ENCODE measurements at regions not wholly inside any gene's neighbourhood (a gene's known extent, or its start where the extent isn't known, plus 50 kb on each side); places are given as distances from the start of the nearest gene placed in this dataset.

DNA sequence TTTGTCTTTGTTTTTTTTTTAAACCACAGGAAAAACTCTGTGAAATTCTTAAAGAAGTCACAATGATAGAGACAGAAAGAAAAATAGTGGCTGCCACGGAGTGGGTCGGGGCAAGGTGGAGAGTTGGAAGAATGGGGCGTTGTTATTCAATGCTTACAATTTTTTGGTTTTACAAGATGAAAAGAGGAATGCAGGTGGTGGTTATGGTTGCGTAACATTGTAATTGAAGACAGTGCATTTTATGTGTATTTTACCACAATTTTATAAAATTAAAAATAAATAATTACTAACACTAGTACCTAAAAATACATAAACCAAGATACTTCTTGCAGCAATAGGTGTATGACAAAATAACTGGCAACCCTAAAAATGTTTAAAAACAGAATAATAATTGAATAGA lies 76.9 kb upstream of the VOPP1 start:
- H3K27ac ChIP-seq (replicated peaks), result no peak overlapping the region
- H3K27me3 ChIP-seq (ENCODE audit: insufficient read depth, poor library complexity, severe bottlenecking), result no peaks in the 10 kb centered on the region
- TF ChIP-seq GABPA (IDR thresholded peaks at IDR 0.05; ENCODE audit: low read depth) (no peak), POLR2AphosphoS5 (IDR thresholded peaks at IDR 0.05; ENCODE audit: low read depth) (no peak), SPI1 (IDR thresholded peaks at IDR 0.05; ENCODE audit: borderline replicate concordance, low read depth) (no peak)
- TF ChIP-seq, protein P1, sequence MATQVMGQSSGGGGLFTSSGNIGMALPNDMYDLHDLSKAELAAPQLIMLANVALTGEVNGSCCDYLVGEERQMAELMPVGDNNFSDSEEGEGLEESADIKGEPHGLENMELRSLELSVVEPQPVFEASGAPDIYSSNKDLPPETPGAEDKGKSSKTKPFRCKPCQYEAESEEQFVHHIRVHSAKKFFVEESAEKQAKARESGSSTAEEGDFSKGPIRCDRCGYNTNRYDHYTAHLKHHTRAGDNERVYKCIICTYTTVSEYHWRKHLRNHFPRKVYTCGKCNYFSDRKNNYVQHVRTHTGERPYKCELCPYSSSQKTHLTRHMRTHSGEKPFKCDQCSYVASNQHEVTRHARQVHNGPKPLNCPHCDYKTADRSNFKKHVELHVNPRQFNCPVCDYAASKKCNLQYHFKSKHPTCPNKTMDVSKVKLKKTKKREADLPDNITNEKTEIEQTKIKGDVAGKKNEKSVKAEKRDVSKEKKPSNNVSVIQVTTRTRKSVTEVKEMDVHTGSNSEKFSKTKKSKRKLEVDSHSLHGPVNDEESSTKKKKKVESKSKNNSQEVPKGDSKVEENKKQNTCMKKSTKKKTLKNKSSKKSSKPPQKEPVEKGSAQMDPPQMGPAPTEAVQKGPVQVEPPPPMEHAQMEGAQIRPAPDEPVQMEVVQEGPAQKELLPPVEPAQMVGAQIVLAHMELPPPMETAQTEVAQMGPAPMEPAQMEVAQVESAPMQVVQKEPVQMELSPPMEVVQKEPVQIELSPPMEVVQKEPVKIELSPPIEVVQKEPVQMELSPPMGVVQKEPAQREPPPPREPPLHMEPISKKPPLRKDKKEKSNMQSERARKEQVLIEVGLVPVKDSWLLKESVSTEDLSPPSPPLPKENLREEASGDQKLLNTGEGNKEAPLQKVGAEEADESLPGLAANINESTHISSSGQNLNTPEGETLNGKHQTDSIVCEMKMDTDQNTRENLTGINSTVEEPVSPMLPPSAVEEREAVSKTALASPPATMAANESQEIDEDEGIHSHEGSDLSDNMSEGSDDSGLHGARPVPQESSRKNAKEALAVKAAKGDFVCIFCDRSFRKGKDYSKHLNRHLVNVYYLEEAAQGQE (IDR thresholded peaks at IDR 0.05; ENCODE audit: insufficient replicate concordance, low read depth), result no peak
- TF ChIP-seq, protein P2, sequence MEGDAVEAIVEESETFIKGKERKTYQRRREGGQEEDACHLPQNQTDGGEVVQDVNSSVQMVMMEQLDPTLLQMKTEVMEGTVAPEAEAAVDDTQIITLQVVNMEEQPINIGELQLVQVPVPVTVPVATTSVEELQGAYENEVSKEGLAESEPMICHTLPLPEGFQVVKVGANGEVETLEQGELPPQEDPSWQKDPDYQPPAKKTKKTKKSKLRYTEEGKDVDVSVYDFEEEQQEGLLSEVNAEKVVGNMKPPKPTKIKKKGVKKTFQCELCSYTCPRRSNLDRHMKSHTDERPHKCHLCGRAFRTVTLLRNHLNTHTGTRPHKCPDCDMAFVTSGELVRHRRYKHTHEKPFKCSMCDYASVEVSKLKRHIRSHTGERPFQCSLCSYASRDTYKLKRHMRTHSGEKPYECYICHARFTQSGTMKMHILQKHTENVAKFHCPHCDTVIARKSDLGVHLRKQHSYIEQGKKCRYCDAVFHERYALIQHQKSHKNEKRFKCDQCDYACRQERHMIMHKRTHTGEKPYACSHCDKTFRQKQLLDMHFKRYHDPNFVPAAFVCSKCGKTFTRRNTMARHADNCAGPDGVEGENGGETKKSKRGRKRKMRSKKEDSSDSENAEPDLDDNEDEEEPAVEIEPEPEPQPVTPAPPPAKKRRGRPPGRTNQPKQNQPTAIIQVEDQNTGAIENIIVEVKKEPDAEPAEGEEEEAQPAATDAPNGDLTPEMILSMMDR (IDR thresholded peaks at IDR 0.05; ENCODE audit: insufficient read depth, low read length), result no peak
- no peak for DNase-seq (ENCODE audit: low read depth in 1 of 2, low spot score in 1 of 2)
- no peak overlapping the region for H3K4me3 ChIP-seq (replicated peaks; ENCODE audit: insufficient read depth, low read length)

DNA sequence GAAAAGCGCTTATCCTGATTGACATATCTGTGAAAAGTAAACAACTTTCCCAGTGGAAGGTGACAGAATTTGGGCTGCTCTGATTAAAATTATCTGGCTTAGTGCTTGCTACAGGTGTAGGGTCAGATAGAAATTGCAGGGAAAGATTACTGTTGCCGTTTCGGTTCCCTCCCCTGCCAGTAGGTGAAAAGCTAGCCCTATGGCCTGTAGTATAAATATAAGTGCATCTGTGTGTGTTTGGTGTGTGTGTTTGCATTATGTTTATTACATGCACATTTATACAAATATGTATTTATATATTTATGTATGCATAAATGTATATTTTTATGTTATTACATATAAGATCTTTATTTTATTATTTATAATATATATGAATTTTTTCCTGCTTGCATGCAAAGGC lies 72.3 kb upstream of the VOPP1 start:
- H3K4me3 ChIP-seq (replicated peaks; ENCODE audit: insufficient read depth, low read length), result no peak overlapping the region

DNA sequence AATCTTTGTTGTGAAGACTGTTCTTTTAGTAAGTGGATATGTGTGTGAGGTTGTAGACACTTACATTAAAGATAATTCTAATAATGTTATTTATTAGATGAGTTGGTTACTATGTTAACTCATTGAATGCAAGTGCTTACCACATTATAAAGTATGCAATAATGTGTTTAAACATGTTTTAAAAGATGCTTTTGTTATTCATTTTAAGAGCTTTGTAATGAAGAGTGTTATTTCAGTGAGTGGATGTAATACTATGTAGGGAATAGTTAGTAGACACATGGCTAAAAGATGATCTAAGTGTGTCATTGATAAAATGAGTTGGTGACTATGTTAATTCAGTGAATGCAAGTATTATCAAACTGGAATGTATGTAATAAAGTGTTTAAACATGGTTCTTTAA lies 70.0 kb upstream of the VOPP1 start:
- no peak for DNase-seq (ENCODE audit: low read depth in 1 of 2, low spot score in 1 of 2)
- Histone ChIP-seq H3K27ac (replicated peaks) (no peak overlapping the region), H3K27me3 (ENCODE audit: insufficient read depth, poor library complexity, severe bottlenecking) (no peaks in the 10 kb centered on the region), H3K4me3 (replicated peaks; ENCODE audit: insufficient read depth, low read length) (no peak overlapping the region)
- TF ChIP-seq, protein P2 (IDR thresholded peaks at IDR 0.05; ENCODE audit: insufficient read depth, low read length), result no peak
- no peak for TF ChIP-seq SPI1 (IDR thresholded peaks at IDR 0.05; ENCODE audit: borderline replicate concordance, low read depth)
- TF ChIP-seq GABPA (IDR thresholded peaks at IDR 0.05; ENCODE audit: low read depth), result no peak
- TF ChIP-seq, protein P1 (IDR thresholded peaks at IDR 0.05; ENCODE audit: insufficient replicate concordance, low read depth), result no peak
- no peak for TF ChIP-seq POLR2AphosphoS5 (IDR thresholded peaks at IDR 0.05; ENCODE audit: low read depth)

More for the DNA sequence above, 72.3 kb upstream of the VOPP1 start:
- no peak overlapping the region for H3K27ac ChIP-seq (replicated peaks)
- no peak for TF ChIP-seq SPI1 (IDR thresholded peaks at IDR 0.05; ENCODE audit: borderline replicate concordance, low read depth)
- no peak for TF ChIP-seq GABPA (IDR thresholded peaks at IDR 0.05; ENCODE audit: low read depth)
- TF ChIP-seq, protein P1 (IDR thresholded peaks at IDR 0.05; ENCODE audit: insufficient replicate concordance, low read depth), result no peak
- TF ChIP-seq, protein P2 (IDR thresholded peaks at IDR 0.05; ENCODE audit: insufficient read depth, low read length), result no peak
- TF ChIP-seq POLR2AphosphoS5 (IDR thresholded peaks at IDR 0.05; ENCODE audit: low read depth), result no peak
- H3K27me3 ChIP-seq (ENCODE audit: insufficient read depth, poor library complexity, severe bottlenecking), result no peaks in the 10 kb centered on the region
- no peak for DNase-seq (ENCODE audit: low read depth in 1 of 2, low spot score in 1 of 2)

Measured in HL-60 (cell line).